GM08714 (cell line): ENCODE measurements at regions not wholly inside any gene's neighbourhood (a gene's known extent, or its start where the extent isn't known, plus 50 kb on each side); places are given as distances from the start of the nearest gene placed in this dataset.

Source experiments
- H3K4me3 ChIP-seq: fragments of 200-500 bp; sonication (Bioruptor generic); 2 replicates; pipeline ENCODE4 v1.5.1; 2014; ENCODE audit warnings: mild to moderate bottlenecking, low read length, inconsistent platforms
- ZNF274 ChIP-seq: IDR thresholded peaks from 2 replicates; pipeline ENCODE4 v1.6.1; 2012; ENCODE audit warnings: mild to moderate bottlenecking, low read depth, low read length

DNA sequence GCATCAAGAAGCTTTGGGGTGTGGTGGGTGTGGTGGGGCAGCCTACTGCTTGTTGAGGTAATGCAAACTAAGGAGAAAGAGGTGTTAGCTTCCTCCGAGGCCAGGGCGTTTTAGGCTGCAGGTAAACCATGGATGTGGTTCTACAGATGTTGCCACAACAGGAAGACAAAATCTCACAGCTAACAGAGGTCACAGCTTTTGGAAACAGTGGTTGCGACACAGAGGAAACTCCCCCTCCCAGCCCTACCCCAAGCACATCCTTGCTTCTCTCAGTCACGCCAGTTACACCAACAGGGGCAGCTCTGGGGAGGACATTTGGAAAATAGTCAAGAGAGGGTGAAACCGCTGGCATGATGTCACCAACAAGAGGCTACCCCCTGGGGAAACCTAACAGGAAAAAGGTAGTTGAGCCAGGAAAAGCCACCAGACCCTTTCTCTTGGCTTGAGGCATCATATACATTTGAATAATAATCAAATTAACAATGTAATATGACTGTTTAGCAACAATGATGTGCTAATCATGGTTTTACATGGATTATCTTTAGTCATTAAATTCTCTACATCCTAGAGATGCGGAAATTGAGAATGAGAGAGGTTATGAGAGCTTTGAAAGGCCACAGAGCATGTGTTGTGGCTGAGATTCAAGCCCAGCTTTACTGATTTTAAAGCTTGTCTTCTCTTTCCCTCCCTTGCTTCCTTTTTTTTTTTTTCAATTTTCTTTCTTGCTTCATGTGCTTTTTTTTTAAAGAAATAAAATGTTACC, 82.2 kb upstream of the IL12B start:
- no peak for TF ChIP-seq ZNF274
- H3K4me3 ChIP-seq = no peak overlapping the region

DNA sequence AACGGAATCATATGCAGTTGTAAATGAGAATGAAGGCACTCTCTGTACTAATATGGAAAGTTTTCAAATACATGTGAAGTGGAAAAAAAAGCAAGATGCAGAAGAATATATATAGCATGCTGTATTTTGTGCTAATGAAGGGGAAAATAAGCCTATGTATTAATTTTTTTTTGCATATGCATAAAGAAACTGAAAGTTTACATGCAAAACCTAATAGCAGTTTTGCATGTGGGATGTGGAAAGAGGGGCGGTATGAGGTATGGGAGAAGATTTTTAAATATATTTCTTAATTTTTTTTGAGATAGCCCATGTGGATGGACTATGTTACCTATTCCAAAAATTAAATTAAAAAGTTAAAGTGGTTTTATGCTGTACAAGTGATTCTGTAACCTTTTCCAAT, 83.7 kb upstream of the IL12B start:
- TF ChIP-seq ZNF274 = no peak

DNA sequence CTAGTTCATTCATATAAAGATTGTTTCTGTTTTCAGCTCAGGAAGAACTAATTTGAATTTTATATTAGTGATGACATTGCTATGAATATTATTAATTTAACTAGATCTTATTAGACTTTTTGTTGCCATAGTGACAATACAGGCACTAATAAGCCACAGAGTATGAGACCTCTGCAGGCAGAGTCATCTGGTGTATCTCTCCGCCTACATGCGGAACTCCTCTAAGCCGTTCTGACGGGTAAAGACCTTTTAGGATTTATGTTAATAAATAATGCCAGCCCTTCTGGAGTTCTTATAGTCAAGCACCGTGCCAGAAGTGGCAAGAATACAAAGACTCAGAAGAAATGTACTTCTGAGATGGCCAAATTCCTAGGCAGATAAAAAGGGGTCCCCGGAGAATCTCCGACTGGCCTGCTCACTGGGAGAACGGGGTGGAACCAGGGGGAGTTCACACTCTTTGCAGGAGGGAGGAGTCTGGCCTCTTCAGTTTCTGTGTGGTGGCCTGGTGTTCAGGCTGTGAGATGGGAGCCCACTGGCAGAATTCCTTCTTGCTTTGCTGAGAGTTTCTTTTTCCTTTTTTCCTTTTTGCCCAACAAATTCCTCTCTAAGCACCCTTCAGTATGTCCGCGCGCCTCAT, 85.1 kb upstream of the IL12B start:
- no peak overlapping the region for H3K4me3 ChIP-seq
- TF ChIP-seq ZNF274 = no peak

More for the DNA sequence above, 83.7 kb upstream of the IL12B start:
- no peak overlapping the region for H3K4me3 ChIP-seq

DNA sequence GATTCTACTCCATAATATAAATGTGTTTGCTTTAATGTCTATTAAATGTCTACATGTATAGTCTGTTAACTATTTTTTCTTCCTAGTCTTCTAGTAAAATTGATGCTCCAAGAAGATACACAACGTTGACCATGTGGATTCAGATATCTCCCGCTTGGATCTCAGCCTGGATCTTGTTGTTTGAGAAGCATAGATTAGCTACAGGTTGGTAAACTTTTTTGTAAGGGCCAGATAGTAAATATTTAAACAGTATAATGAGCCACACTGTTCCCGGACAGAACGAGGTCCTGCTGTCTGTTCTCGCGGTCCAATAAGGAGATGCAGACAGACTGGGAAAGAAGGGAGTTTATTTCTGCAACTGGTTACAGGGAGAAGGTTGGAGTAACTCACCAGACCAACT, 86.2 kb upstream of the IL12B start:
- no peak overlapping the region for H3K4me3 ChIP-seq
- no peak for TF ChIP-seq ZNF274

DNA sequence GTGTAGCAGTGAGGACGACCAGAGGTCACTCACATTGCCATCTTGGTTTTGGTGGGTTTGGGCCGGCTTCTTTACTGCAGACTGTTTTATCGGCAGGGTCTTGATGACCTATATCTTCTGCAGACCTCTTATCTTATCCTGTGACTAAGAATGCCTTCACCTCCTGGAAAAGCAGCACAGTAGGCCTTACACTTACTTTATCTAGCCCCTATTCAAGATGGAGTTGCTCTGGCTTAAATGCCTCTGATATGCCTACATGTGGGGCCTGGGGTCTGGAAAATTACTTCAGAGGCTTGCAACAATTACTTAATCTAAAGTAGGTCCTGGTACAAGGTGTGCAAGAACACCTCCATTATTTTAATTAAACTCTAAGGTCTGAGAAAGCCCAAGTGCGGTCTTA, 86.9 kb upstream of the IL12B start:
- no peak for TF ChIP-seq ZNF274
- no peak overlapping the region for H3K4me3 ChIP-seq

DNA sequence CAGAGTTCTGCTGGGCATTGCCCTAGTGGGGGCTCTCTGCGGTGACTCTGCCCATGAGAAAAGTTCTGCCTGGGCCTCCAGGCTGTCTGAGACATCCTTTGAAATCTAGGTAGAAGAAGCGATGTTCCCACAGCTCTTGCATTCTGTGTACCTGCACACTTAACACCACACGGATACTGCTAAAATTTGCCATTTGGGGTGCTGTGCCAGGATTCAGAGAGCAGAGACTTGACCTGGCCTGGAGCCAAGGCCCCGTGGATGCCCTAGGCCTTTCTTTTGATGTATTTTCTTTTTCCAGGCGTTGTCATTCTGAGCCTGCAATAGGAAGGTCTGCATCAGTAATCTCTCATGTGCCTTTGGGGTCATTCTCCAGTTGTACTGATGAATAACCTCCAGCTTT, 89.3 kb upstream of the IL12B start:
- no peak for TF ChIP-seq ZNF274
- H3K4me3 ChIP-seq = no peak overlapping the region

DNA sequence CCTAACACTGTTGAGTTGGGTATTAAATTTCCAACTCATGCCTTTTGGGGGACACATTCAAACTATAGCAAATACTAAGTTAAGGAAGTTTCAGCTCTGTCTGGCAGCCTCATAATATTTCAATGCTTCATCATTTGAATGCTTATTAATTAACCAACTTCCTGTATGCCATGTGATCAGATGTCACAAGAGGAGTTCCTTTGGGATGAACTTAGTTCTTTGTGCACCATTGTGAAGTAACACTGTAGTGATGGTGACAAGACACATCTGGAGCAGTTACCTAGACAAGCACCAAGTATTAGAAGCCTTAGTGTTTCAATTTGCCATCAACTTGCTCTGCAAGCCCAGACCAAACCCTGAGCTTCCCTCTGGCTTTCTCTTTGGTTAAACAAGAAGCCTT, 90.7 kb upstream of the IL12B start:
- H3K4me3 ChIP-seq = no peak overlapping the region
- no peak for TF ChIP-seq ZNF274

DNA sequence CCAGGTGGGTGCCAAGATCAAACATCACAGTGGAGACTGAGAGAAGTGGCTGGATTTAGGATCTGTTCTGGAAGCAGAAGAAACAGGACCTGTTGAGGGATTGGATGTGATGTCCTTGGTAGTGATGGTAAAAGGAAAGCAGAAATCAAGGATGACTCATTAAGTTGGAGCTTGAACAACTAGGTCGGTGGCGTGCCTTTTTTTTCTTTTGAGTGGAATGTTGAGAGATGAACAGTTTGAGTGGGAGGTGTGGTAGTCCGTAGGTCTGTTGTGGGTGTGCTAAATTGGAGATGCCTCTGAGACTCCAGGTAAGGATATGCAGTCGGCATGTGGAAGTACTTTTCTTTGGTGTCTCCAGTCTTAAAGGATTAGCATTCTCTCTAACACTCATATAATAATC, 92.1 kb upstream of the IL12B start:
- no peak for TF ChIP-seq ZNF274
- no peak overlapping the region for H3K4me3 ChIP-seq

DNA sequence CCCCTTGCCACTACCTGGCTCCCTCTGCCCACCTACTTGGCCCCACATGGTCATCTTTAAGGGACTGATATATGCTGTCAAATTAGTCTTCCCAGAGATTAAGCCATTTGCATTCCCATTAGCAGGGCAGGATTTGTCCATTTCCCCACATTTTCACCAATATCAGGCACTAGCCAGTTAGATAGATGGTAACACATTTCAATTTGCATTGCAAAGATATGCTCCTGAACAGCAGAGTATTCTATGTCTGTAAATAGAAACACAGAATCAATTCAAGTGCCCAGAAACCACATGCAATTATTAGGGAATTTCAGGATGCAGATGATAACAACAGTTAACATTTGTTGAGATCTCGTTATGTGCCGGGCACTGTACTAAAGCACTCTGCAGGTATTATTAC, 92.6 kb upstream of the IL12B start:
- no peak overlapping the region for H3K4me3 ChIP-seq
- TF ChIP-seq ZNF274 = no peak

DNA sequence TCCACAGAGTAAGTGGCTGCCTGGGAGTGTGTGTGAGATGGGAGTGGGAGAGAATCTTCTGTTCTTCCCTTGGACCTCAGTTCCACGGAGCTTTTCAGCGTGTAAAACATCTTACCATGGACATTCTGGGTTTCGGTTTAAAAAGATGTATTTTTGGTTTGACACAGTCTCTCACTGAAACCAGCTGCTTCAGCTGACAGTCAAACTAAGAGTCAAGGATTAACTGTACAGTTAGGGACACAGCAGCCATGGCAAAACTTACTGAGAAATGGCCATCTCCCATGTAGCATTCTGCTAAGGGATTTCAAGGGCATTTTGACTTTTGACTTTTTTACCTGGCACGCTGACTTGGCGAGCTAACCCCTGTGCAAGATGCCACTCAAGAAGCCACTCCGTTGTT, 93.8 kb upstream of the IL12B start:
- H3K4me3 ChIP-seq = no peak overlapping the region
- no peak for TF ChIP-seq ZNF274

DNA sequence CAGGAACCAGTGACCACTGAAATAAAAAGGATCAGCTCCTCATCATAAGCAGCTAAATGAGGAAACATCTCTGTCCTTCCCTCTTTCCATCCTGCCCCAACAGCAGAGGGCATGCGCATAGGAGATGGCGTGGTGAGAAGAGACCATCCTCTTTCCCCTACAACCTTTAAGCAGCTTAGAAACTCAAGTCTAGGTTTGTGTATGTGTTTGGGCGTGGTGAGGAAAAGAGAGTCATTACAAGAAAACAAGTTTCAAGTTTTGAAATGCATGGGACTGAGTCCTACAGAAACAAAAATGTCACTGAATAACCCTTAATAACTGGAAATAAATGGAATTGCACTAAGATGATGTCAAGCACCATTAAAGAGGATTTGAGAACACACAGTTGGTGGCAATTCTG, 96.4 kb upstream of the IL12B start:
- no peak for TF ChIP-seq ZNF274
- H3K4me3 ChIP-seq = no peak overlapping the region

DNA sequence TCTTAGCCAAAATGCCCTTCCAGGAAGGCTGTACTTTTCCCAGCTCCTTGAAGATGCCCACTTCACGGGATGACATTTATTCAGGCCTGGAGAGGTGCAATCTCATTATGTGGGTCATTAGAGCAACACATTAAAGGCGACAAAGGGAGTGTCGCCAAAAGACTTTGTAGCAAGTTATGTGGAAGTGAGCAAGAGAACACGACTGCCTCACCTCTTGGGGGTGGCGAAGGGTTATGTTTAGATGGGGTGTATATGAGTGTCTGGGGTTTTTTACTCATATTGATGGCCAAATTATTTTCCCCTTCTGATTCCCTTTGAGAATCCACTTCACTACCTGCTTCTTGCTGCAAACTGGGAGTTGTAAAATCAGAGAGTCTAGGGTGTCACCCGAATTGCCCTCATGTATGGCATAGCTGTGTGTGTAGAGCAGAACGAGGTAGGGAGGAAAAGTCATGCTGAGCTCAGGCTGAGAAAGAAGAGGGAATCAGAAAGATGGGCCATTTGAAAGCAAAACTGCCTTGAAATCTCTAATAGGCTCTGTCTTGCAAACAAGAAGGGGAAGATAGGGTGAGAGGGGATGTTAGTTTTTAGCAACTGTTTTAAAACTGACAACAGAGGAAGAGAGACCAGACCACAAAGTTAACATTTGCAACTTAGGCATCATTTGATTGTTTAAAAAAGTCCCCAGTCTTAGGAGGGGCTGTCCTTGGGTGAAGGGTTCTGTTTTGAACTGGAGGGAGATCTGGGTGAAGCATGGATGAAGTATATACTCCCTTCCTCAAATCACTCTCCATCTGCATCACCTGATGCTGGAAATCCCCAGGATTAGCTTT, 97.1 kb upstream of the IL12B start:
- H3K4me3 ChIP-seq = peak overlapping the region; percentile 27; the same call in 1 of the 2 replicates
- no peak for TF ChIP-seq ZNF274

DNA sequence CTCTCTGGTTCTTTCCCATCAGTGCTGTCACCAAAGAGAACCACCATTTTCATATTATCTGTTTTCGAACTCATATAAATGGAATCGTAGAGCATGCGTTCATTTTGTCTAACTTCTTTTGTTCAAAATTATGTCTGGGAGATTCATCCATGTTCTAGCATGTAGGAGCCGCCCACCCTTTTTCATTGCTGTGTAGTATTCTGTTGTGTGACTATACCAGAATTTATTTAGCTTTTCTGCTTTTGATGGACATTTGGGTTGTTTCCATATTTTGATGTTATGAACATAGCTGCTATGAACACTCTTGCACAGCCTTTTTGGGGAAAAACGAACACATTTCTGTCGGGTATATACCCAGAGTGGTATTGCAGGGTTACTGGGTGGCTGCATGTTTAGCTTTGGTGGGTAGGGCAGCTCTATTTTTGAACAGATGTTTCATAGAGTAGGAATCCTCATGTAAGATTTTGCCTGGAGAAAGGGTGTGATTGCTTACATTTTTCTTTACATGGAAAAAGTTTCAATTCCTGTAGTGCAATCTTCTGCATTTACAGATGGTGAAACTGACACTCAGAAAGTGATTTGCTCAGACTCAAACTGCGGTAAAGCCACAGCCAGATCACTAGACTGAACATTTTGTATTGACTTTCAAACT, 100.2 kb upstream of the IL12B start:
- TF ChIP-seq ZNF274 = no peak
- no peak overlapping the region for H3K4me3 ChIP-seq

DNA sequence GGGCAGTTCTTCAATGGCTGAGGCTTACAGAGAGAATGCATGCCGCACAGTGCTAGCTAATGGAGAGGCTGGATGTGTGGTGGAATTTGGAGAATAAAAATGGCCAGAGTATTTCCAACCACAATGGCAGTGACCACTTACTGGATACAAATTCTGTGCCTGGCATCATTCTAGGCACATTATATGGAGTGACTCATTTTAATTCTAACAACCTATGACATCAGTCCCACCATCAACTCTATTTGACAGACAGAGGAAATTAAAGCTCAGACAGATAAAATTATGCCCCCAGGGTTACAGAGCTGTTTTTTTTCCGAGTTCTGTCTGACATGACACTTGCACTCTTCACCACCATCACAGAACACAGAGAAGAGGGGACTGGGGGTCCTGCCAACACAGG, 105.6 kb upstream of the IL12B start:
- H3K4me3 ChIP-seq = no peak overlapping the region
- TF ChIP-seq ZNF274 = no peak
